ENCODE measurements at regions not wholly inside any gene's neighbourhood (a gene's known extent, or its start where the extent isn't known, plus 50 kb on each side); places are given as distances from the start of the nearest gene placed in this dataset.

DNA sequence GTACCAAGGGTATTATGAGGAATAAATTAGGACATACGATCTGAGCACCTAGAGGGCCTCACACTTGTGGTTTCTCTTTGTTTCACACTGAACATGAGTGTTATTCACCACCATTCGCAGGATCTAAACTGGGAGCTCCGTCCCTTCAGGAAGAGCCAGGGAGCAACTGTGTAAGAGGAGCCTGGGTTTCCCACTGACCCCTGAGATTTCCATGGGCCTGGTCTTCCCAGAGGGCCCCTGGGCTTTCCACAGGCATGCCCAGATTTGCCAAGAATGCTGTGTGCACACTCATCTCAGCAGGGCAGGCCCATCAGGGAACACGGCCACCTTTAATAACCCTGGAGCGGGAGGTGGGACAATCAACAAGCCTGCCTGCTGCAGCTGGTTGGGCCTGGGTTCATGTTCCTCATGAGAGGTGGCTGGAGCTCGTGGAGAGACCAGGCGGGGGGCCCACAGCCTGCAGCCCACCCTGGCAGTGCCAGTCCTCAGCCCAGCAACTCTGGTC lies 416.8 kb upstream of the MYT1L start:
- TF ChIP-seq, protein P1, sequence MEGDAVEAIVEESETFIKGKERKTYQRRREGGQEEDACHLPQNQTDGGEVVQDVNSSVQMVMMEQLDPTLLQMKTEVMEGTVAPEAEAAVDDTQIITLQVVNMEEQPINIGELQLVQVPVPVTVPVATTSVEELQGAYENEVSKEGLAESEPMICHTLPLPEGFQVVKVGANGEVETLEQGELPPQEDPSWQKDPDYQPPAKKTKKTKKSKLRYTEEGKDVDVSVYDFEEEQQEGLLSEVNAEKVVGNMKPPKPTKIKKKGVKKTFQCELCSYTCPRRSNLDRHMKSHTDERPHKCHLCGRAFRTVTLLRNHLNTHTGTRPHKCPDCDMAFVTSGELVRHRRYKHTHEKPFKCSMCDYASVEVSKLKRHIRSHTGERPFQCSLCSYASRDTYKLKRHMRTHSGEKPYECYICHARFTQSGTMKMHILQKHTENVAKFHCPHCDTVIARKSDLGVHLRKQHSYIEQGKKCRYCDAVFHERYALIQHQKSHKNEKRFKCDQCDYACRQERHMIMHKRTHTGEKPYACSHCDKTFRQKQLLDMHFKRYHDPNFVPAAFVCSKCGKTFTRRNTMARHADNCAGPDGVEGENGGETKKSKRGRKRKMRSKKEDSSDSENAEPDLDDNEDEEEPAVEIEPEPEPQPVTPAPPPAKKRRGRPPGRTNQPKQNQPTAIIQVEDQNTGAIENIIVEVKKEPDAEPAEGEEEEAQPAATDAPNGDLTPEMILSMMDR (IDR thresholded peaks at IDR 0.05): no peak
- no peak for TF ChIP-seq EP300 (IDR thresholded peaks at IDR 0.05)
- TF ChIP-seq POLR2AphosphoS5 (IDR thresholded peaks at IDR 0.05): no peak
- no peak for TF ChIP-seq POLR2A (IDR thresholded peaks at IDR 0.05)

DNA sequence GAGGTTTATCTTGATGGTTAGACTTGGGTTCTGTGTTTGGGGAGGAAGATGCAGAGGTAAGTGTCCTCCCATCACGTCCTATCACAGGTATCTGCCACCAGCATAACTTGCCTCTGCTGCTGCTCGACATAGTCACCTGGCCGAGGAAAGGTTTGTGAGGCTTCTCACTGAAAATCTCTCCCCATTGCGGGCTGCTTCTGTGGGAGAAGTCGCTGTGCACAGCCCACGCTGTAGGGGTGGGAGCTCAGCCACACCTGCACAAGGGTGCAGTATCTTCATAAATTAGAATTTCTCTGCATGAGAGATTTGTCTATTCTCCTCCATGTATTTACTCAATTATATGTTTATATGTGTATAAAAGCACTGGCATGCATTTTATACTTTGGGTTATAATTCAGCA lies 415.7 kb upstream of the MYT1L start:
- Histone ChIP-seq H3K9me3 (no peaks in the 10 kb centered on the region), H3K4me3 (no peak overlapping the region), H3K27me3 (no peaks in the 10 kb centered on the region), H3K36me3 (no peaks in the 10 kb centered on the region), H3K27ac (no peak overlapping the region), H3K4me1 (peaks cover 24% of the 10 kb centered on the region)
- no peak for TF ChIP-seq EP300 (IDR thresholded peaks at IDR 0.05)
- no peak for TF ChIP-seq POLR2A (IDR thresholded peaks at IDR 0.05)
- TF ChIP-seq, protein P1 (IDR thresholded peaks at IDR 0.05): no peak
- no peak for TF ChIP-seq POLR2AphosphoS5 (IDR thresholded peaks at IDR 0.05)
- 92% methylated on average over 6 of the region's 6 CpGs for WGBS
- no peak for DNase-seq (ENCODE audit: low spot score in 2 of 2)

More for the DNA sequence above, 416.8 kb upstream of the MYT1L start:
- Histone ChIP-seq H3K4me3 (no peak overlapping the region), H3K4me1 (peaks cover 24% of the 10 kb centered on the region), H3K9me3 (no peaks in the 10 kb centered on the region), H3K36me3 (no peaks in the 10 kb centered on the region), H3K27me3 (no peaks in the 10 kb centered on the region), H3K27ac (no peak overlapping the region)
- WGBS: 45% methylated on average over 4 of the region's 7 CpGs
- DNase-seq (ENCODE audit: low spot score in 2 of 2): no peak

DNA sequence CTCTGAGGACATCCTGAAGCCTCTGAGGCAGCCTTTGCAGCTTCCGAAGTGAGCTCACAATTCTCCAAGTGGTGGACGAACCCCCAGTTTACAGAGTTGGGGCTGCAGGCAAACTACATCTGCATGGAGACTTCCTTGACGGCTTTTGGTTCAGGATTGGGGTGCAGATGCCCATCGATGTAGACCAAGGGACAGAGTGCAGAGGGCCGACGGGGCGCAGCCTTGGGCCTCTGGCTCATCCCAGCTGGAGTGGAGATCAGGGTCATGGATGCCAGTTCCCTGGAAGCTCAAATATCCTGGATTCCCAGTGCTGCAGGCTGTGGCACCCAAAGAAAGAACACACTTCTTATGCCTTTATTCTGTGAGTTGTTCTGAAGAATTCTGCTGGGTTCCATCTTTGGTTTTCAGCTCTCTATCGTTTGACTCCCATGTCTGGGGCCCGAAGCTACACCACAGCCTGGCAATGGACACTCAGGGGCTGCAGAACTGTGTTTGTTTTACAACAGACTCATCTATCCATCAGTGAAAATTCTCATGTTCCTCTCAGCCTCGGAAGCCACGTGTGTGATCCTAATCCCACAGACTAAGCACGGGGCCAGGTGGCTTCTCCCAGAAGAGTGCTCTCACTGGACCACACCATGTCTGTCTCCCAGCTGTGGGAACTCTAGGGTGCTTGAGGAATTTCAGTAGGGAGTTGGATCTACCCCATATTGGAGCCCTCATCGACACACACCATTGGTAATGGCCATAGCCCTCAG lies 414.1 kb upstream of the MYT1L start:
- WGBS: 93% methylated on average over 13 of the region's 13 CpGs
- Histone ChIP-seq H3K4me1 (peaks cover 24% of the 10 kb centered on the region), H3K27ac (no peak overlapping the region), H3K4me3 (no peak overlapping the region), H3K27me3 (no peaks in the 10 kb centered on the region), H3K36me3 (no peaks in the 10 kb centered on the region), H3K9me3 (no peaks in the 10 kb centered on the region)
- TF ChIP-seq EP300 (IDR thresholded peaks at IDR 0.05): no peak
- TF ChIP-seq POLR2AphosphoS5 (IDR thresholded peaks at IDR 0.05): no peak
- no peak for TF ChIP-seq POLR2A (IDR thresholded peaks at IDR 0.05)
- TF ChIP-seq, protein P1 (IDR thresholded peaks at IDR 0.05): no peak
- no peak for DNase-seq (ENCODE audit: low spot score in 2 of 2)

DNA sequence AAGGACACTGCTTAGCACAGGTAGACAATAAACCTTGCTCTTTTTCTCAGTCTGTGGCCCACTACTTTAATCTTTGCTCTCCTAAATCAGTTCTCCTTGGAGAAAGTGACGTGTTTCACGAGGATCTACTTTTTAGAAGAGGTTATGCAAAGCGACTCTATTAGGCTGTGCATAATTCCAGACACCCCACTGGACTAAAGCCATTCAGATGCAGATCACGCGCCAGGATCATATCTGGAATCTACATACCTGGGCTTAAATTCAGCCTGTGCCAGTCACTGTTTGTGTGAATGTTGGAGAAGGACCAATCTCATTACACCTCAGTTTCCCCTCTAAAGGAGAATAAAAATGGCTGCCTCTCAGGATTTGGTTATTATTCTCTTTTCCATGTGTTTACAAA lies 413.0 kb upstream of the MYT1L start:
- WGBS: 48% methylated on average over 5 of the region's 5 CpGs
- peaks cover 25% of the 10 kb centered on the region for H3K4me1 ChIP-seq

DNA sequence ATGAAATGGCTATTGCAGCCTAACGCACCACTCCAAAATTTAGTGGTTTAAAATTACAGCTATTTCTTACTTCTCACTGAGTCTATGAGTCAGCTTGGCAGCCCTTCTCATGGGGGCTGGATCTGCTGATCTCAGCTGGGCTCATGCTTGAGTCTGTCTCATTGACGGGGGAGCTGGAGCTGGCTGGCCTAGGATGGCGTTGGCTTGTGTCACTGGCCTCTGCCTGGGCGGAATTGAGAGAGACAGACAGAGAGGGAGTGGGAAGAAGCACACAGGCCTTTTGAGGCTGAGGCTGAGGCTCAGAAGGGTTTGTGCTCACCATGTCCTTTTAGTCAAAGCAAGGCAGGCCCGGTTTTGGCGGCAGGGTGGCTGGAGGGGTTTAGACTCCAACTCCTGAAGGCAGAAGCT lies 412.1 kb upstream of the MYT1L start:
- Histone ChIP-seq H3K4me1 (peaks cover 21% of the 10 kb centered on the region), H3K4me3 (no peak overlapping the region), H3K9me3 (no peaks in the 10 kb centered on the region), H3K27ac (no peak overlapping the region), H3K36me3 (no peaks in the 10 kb centered on the region), H3K27me3 (no peaks in the 10 kb centered on the region)
- TF ChIP-seq EP300 (IDR thresholded peaks at IDR 0.05) (no peak), POLR2AphosphoS5 (IDR thresholded peaks at IDR 0.05) (no peak), POLR2A (IDR thresholded peaks at IDR 0.05) (no peak)
- TF ChIP-seq, protein P1 (IDR thresholded peaks at IDR 0.05): no peak
- DNase-seq (ENCODE audit: low spot score in 2 of 2): peak in 1 of 2 donors; percentile 76
- WGBS: 30% methylated on average over 6 of the region's 6 CpGs

More for the DNA sequence above, 413.0 kb upstream of the MYT1L start:
- Histone ChIP-seq H3K9me3 (no peaks in the 10 kb centered on the region), H3K4me3 (no peak overlapping the region), H3K27me3 (no peaks in the 10 kb centered on the region), H3K36me3 (no peaks in the 10 kb centered on the region), H3K27ac (no peak overlapping the region)
- TF ChIP-seq, protein P1 (IDR thresholded peaks at IDR 0.05): no peak
- TF ChIP-seq POLR2A (IDR thresholded peaks at IDR 0.05) (no peak), EP300 (IDR thresholded peaks at IDR 0.05) (no peak), POLR2AphosphoS5 (IDR thresholded peaks at IDR 0.05) (no peak)
- DNase-seq (ENCODE audit: low spot score in 2 of 2): no peak

Measured in suprapubic skin (tissue), 4 donors.